A549 (cell line): ENCODE measurements at regions not wholly inside any gene's neighbourhood (a gene's known extent, or its start where the extent isn't known, plus 50 kb on each side); places are given as distances from the start of the nearest gene placed in this dataset.

Experiments
- ATOH8 ChIP-seq: fragments of 250-450 bp; sonication (Bioruptor Pico); IDR thresholded peaks from 2 replicates; pipeline ENCODE4 v1.5.0; 2020; ENCODE audit warnings: low read depth, mild to moderate bottlenecking, moderate library complexity
- BHLHE40 ChIP-seq: IDR thresholded peaks from 2 replicates; pipeline ENCODE4 v1.6.1; 2012; ENCODE audit warnings: low read depth, low read length, inconsistent platforms
- CHD2 ChIP-seq: fragments of 150-350 bp; IDR thresholded peaks from 2 replicates; pipeline ENCODE4 v1.6.1; 2014; ENCODE audit warnings: low read length; ENCODE audit not compliant: partially characterized antibody
- CTCF ChIP-seq: fragments of >200 bp; sonication (Bioruptor Twin); formaldehyde crosslinking; IDR thresholded peaks from 3 replicates; pipeline ENCODE4 v1.5.1; 2016
- MAFK ChIP-seq: fragments of 450-650 bp; IDR thresholded peaks from 2 replicates; pipeline ENCODE4 v1.6.1; 2014; ENCODE audit not compliant: partially characterized antibody
- MAX ChIP-seq: IDR thresholded peaks from 2 replicates; pipeline ENCODE4 v1.6.1; 2012
- POLR2A ChIP-seq: IDR thresholded peaks from 2 replicates; pipeline ENCODE4 v1.6.1; 2012; ENCODE audit warnings: mild to moderate bottlenecking, low read length
- RAD21 ChIP-seq, 2 experiments: fragments of >200 bp in 1 of 2; sonication (Bioruptor Twin) in 1 of 2; formaldehyde crosslinking in 1 of 2; IDR thresholded peaks in 1 of 2; conservative IDR thresholded peaks in 1 of 2; 2 replicates in 1 of 2; 3 replicates in 1 of 2; pipeline ENCODE4 v1.6.1; 2012 to 2018; ENCODE audit warnings: inconsistent platforms in 1 of 2
- REST ChIP-seq: fragments of 200-600 bp; sonication (generic); IDR thresholded peaks from 2 replicates; pipeline ENCODE4 v1.6.1; 2016; ENCODE audit warnings: antibody characterized with exemption, mild to moderate bottlenecking, moderate library complexity
- RNF2 ChIP-seq: fragments of 200-600 bp; sonication (generic); IDR thresholded peaks from 2 replicates; pipeline ENCODE4 v1.6.1; 2016; ENCODE audit warnings: low read depth, mild to moderate bottlenecking, antibody characterized with exemption, moderate library complexity, borderline replicate concordance
- SMC3 ChIP-seq: fragments of >200 bp; sonication (Bioruptor Twin); formaldehyde crosslinking; IDR thresholded peaks from 3 replicates; pipeline ENCODE4 v1.6.1; 2018; ENCODE audit warnings: inconsistent platforms
- TP53 ChIP-seq: fragments of 250-450 bp; sonication (Bioruptor Pico); IDR thresholded peaks from 2 replicates; pipeline ENCODE4 v1.5.0; 2021; ENCODE audit warnings: mild to moderate bottlenecking, moderate library complexity
- ZFP36 ChIP-seq: fragments of 450-650 bp; IDR thresholded peaks from 2 replicates; pipeline ENCODE4 v1.6.1; 2014; ENCODE audit warnings: borderline replicate concordance; ENCODE audit not compliant: partially characterized antibody
- ZNF302 ChIP-seq: fragments of 250-450 bp; sonication (Bioruptor Pico); IDR thresholded peaks from 2 replicates; pipeline ENCODE4 v1.9.0; 2021; ENCODE audit warnings: inconsistent platforms, mild to moderate bottlenecking, moderate library complexity

GRCh38 chr10:3886191-3886590, 101.2 kb upstream of the KLF6 start:
- TF ChIP-seq POLR2A (no peak), CTCF (no peak), ZFP36 (no peak), BHLHE40 (no peak), ATOH8 (CRISPR knock-in tag) (no peak), MAX (no peak), RNF2 (no peak), MAFK (no peak), ZNF302 (no peak), RAD21 (conservative IDR thresholded peaks at IDR 0.05 in 1 of 2, IDR thresholded peaks at IDR 0.05 in 1 of 2) (no peak), SMC3 (no peak; the same call in 2 of the 3 replicates), CHD2 (no peak), TP53 (CRISPR knock-in tag) (no peak), REST (no peak)
